Activated CD8-positive, alpha-beta T cell treated with anti-CD3 and anti-CD28 coated beads, Interleukin-2, amount 10 ng/mL, durations not matched to agents 7 days and 5 days (primary cell): ENCODE measurements at regions not wholly inside any gene's neighbourhood (a gene's known extent, or its start where the extent isn't known, plus 50 kb on each side); places are given as distances from the start of the nearest gene placed in this dataset.

Experiments used
- ATAC-seq: fragments of 150-1000 bp; cut with Tn5 transposase; one replicate; pipeline ENCODE4 v1.10.0; 2021; ENCODE audit warnings: moderate library complexity
- CTCF ChIA-PET: fragments of 350-600 bp; sonication (Branson Sonifier 250); formaldehyde crosslinking; loops from one replicate; lab custom pipeline; 2021; ENCODE audit warnings: antibody characterized with exemption; lab: Charles Lee
- POLR2A ChIA-PET: fragments of 350-600 bp; sonication (Branson Sonifier 250); formaldehyde crosslinking; loops from one replicate; lab custom pipeline; 2021; ENCODE audit warnings: antibody characterized with exemption; lab: Charles Lee
- DNase-seq: peaks from one replicate; pipeline ENCODE4 v3.0.0-alpha.2; 2020
- H3K27ac Mint-ChIP-seq: one replicate; pipeline ENCODE4 v1.8.0; 2021; ENCODE audit warnings: mild to moderate bottlenecking, mixed read lengths
- H3K27me3 Mint-ChIP-seq: one replicate; pipeline ENCODE4 v1.8.0; 2021; ENCODE audit warnings: low read depth, mixed read lengths
- H3K36me3 Mint-ChIP-seq: one replicate; pipeline ENCODE4 v1.8.0; 2021; ENCODE audit warnings: low read depth, mixed read lengths
- H3K4me1 Mint-ChIP-seq: one replicate; pipeline ENCODE4 v1.8.0; 2021; ENCODE audit warnings: low read depth, mixed read lengths
- H3K4me3 Mint-ChIP-seq: one replicate; pipeline ENCODE4 v1.8.0; 2021; ENCODE audit warnings: mild to moderate bottlenecking, mixed read lengths
- H3K9me3 Mint-ChIP-seq: one replicate; pipeline ENCODE4 v1.8.0; 2022; ENCODE audit warnings: mixed read lengths; ENCODE audit not compliant: insufficient read depth

DNA sequence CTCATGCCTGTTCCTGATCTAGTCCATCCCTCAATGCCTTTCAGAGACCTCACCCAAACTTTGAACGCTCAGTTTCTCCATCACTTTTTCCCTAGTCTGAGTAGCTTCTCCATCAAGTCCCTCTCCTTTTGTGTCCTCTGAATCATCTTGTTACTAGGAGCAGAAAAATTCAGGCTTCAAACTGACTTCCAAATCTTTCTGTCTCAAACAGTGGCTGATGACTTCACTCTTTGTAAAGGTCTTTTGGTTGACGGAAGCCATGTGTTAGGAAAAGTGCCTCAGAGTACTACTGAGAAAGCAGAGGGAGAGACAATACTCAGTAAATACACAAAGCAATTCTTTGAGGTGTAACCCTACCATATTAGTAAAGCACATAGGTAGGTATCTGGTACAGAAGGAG is 65.7 kb upstream of the CAMK2D start:
- ATAC-seq (no peak), DNase-seq (no peak)
- ChIA-PET POLR2A (no interaction called here), CTCF (no interaction called here)
- Mint-ChIP-seq H3K4me1 (peaks cover 35% of the 10 kb centered on the region), H3K27me3 (no peaks in the 10 kb centered on the region), H3K36me3 (no peaks in the 10 kb centered on the region), H3K4me3 (no peak overlapping the region), H3K9me3 (no peaks in the 10 kb centered on the region), H3K27ac (no peak overlapping the region)

DNA sequence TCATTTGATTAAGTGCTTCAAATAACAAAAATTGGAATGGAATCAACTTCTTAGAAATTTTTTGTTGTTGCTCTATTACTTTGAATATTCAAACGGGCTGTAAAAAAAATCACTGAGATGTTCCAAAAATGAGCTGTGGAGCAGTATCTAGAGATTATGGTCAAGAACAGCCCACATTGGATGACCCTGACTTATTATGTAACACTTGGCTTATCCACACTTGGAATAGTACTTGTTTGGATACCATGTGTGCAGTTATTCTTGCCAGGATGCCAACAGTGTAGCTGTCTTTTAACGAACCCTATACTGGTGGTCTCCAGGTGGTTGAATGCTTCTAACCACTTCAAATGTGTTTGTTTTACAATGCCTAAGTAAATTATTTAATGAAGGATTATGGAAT is 64.9 kb upstream of the CAMK2D start:
- DNase-seq (no peak), ATAC-seq (no peak)
- Mint-ChIP-seq H3K36me3 (no peaks in the 10 kb centered on the region), H3K27me3 (no peaks in the 10 kb centered on the region), H3K4me3 (no peak overlapping the region), H3K27ac (no peak overlapping the region), H3K4me1 (peaks cover 35% of the 10 kb centered on the region), H3K9me3 (no peaks in the 10 kb centered on the region)
- CTCF ChIA-PET = interaction anchor here (1.6 kb wide), 1 partner anchor 11 kb away, joined by 4 read pairs; no protein-coding TSS in a partner anchor
- POLR2A ChIA-PET = no interaction called here

DNA sequence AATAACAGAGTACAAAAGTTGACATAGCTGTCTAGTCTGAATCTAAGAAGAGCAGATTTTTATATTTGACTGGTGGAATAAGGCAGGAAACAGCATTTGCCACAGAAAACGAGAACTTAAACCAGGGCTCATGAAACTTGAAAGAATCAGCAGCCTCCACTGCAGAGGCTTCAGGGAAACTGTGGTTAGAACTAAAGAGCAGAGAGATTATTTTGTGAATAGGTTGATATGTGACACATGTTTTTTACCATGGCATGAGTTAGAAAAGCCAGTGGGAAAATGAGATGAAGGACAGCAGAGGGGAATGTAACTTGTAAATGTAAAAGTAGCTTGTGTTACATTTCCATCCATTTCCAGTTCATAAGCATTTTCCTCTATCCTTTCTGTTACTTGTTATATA is 63.7 kb upstream of the CAMK2D start:
- ATAC-seq = peak; percentile 89
- DNase-seq = peak; percentile 47
- H3K27ac Mint-ChIP-seq = peak overlapping the region; percentile 70

DNA sequence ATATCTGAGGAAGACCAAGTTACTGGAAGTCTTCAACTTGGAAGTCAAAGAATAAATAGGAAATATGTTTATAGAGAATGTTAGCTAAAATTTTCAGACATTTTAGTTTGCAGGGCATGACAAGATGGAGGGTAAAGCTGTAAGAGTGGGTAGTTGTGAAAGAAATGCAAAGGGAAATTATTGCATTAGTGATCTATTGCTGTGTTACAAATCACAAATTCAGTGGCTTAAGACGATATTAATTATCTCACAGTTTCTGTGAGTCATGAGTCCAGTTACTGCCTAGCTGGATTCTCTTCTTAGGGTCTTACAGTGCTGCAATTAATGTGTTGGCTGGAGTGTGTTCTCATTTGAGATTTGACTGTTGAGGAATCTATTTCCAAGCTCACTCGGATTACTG is 62.9 kb upstream of the CAMK2D start:
- Mint-ChIP-seq H3K27ac (no peak overlapping the region), H3K4me1 (peaks cover 35% of the 10 kb centered on the region), H3K4me3 (no peak overlapping the region), H3K9me3 (no peaks in the 10 kb centered on the region), H3K27me3 (no peaks in the 10 kb centered on the region), H3K36me3 (no peaks in the 10 kb centered on the region)
- ATAC-seq (no peak), DNase-seq (no peak)
- ChIA-PET CTCF (interaction anchor here (1.1 to 1.4 kb wide), 3 partner anchors 13 to 25 kb away, joined by 3 read pairs; no protein-coding TSS in a partner anchor), POLR2A (interaction anchor here (0.6 kb wide), 1 partner anchor 492 kb away, joined by 4 read pairs; no protein-coding TSS in a partner anchor)

More for the DNA sequence above, 63.7 kb upstream of the CAMK2D start:
- ChIA-PET CTCF (interaction anchor here (1.1 to 1.6 kb wide), 3 partner anchors 12 to 26 kb away, joined by 3 to 4 read pairs (median 3); no protein-coding TSS in a partner anchor), POLR2A (no interaction called here)
- Mint-ChIP-seq H3K4me3 (peak overlapping the region; percentile 34), H3K9me3 (no peaks in the 10 kb centered on the region), H3K4me1 (peaks cover 35% of the 10 kb centered on the region), H3K36me3 (no peaks in the 10 kb centered on the region), H3K27me3 (no peaks in the 10 kb centered on the region)

DNA sequence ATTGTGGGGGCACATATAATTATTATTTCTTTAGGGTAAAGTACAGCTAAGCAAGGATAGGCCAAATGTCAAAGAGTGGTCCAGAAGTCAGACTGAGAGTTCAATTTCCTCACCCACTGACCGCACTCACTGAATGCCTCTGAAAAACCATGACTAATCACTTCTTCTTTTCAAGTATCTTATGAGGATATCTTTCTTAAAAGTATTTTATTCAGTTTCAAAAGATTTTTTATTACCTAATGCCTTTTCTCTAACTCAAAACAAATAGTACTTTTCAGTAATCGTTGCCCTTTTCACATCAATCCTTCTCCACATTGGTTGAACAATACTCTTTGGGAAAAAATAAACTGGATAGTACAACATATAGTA is 61.7 kb upstream of the CAMK2D start:
- no peak overlapping the region for H3K27ac Mint-ChIP-seq
- no peaks in the 10 kb centered on the region for H3K36me3 Mint-ChIP-seq
- POLR2A ChIA-PET = no interaction called here
- CTCF ChIA-PET = no interaction called here
- DNase-seq = no peak
- peaks cover 35% of the 10 kb centered on the region for H3K4me1 Mint-ChIP-seq
- no peaks in the 10 kb centered on the region for H3K27me3 Mint-ChIP-seq
- no peaks in the 10 kb centered on the region for H3K9me3 Mint-ChIP-seq
- ATAC-seq = no peak
- H3K4me3 Mint-ChIP-seq = no peak overlapping the region

DNA sequence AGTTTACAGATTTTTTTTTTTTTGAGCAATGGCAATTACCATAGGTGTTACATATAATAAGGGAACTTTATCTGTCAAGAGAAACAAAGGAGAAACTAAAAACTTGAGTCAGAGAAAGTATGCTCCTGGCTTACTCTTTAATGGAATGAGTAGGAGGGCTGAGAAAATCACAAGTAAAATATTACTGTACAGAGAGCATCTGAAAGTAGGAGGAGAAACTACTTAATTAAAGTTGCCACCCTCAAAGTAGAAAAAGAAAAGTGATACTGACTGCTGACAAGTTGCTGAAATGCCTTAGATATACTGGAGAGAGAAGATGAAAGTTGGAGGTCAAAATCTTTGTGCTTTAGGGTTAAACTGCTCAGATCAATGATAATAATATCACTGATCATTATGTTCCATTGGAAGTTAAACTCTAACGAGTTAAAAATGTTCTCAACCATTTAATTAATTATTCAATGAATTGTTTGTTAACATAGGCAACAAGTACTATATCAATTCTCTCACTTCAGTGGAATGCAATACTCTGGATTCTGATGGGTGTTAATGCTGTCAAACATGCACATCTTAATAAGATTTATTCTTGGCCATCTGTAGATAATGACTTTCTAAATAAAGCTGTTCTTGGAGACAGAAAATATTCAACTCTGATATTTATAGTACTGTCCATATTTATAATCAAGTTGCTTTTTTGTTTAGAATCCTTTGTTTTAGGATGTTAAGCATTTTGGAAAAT is 61.2 kb upstream of the CAMK2D start:
- peaks cover 35% of the 10 kb centered on the region for H3K4me1 Mint-ChIP-seq
- ATAC-seq (no peak), DNase-seq (no peak)
- H3K27ac Mint-ChIP-seq = no peak overlapping the region
- H3K27me3 Mint-ChIP-seq = no peaks in the 10 kb centered on the region
- no peak overlapping the region for H3K4me3 Mint-ChIP-seq
- no peaks in the 10 kb centered on the region for H3K9me3 Mint-ChIP-seq
- ChIA-PET POLR2A (no interaction called here), CTCF (no interaction called here)
- H3K36me3 Mint-ChIP-seq = no peaks in the 10 kb centered on the region

DNA sequence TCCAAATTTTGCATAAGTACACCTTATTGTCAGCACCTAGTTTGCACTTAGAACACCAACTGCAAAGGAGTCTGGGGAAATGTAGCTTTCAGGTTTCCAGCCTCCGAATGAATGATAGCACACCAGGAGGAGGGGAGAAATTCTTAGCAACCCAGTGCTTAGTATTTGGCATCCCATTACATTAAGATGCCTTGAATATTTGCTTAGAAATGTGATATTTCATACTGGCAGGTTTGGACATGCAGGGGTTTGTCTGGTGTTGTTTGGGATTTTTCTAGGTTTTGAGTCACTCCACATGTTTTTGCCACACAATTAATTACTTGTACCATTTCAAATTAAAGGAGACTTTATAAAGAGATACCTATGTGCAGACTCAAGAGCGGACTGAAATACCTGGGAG is 60.3 kb upstream of the CAMK2D start:
- Mint-ChIP-seq H3K9me3 (no peaks in the 10 kb centered on the region), H3K4me3 (no peak overlapping the region), H3K27ac (no peak overlapping the region), H3K4me1 (peaks cover 35% of the 10 kb centered on the region), H3K27me3 (no peaks in the 10 kb centered on the region), H3K36me3 (no peaks in the 10 kb centered on the region)
- DNase-seq = no peak
- ChIA-PET CTCF (interaction anchor here (1.2 kb wide), 1 partner anchor 17 kb away, joined by 3 read pairs; no protein-coding TSS in a partner anchor), POLR2A (no interaction called here)
- ATAC-seq = no peak

DNA sequence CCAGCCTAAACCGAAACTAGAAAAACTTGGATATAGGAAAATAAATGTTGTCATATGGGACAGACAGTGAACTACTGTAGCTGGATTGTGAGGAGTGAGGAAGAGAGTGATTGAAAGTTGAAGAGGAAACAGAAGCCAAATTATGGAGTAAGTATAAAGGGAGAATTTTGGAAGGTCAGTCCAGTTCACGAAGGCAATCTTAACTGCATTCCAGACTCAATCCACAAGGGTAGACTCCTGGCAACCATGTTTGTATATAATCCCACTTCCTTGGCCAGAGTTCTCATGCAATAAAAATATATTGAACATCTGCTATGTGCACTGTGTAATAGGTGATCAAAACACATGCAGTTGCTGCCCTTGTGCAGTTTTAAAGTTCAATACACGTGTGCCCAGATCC is 58.6 kb upstream of the CAMK2D start:
- ChIA-PET CTCF (no interaction called here), POLR2A (no interaction called here)
- DNase-seq (no peak), ATAC-seq (no peak)
- Mint-ChIP-seq H3K9me3 (no peaks in the 10 kb centered on the region), H3K27me3 (no peaks in the 10 kb centered on the region), H3K4me1 (peaks cover 24% of the 10 kb centered on the region), H3K4me3 (no peak overlapping the region), H3K36me3 (no peaks in the 10 kb centered on the region), H3K27ac (no peak overlapping the region)

DNA sequence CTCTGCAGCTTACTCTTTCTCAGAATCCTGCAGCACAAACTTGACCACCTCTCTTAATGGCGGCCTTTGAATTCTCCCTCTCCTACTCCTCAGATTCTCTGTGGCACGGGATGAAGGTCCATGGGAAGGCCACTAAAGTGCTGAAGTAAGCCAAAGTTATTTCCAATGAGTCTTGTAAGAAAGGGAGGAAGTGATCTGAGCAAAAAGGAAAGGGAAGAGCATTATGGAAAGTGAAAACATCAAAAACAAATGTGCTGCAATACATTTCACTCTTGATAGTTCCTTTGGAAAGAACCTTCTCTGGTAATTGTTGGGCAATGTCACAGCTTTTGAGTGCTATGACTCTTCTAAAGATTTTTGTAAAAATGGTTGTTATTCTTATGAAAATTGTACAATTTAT is 54.3 kb upstream of the CAMK2D start:
- ATAC-seq (no peak), DNase-seq (no peak)
- no peak overlapping the region for H3K4me3 Mint-ChIP-seq
- H3K27ac Mint-ChIP-seq = no peak overlapping the region
- POLR2A ChIA-PET = no interaction called here
- H3K27me3 Mint-ChIP-seq = no peaks in the 10 kb centered on the region
- H3K4me1 Mint-ChIP-seq = no peaks in the 10 kb centered on the region
- H3K9me3 Mint-ChIP-seq = no peaks in the 10 kb centered on the region
- CTCF ChIA-PET = interaction anchor here (0.7 kb wide), 1 partner anchor 268 kb away, joined by 4 read pairs; no protein-coding TSS in a partner anchor
- H3K36me3 Mint-ChIP-seq = no peaks in the 10 kb centered on the region

DNA sequence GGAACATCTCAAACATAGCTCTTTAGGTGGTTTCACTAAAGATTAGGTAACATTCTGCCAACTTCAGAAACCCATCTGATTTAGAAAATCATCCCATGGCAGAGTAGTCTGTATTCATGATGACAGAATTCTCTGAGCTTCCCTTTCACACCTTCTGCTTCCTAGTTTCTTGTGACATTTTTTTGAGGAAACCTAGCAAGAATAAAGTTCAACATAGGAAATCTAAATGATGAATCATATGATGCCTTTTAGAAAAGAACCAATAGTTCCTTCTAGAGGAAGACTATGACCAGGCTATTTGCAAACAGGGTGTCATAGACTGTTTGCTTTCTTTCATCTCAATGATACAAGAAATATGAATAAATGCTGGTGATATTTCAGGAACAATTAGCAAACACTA is 49.8 kb upstream of the CAMK2D start:
- Mint-ChIP-seq H3K27me3 (no peaks in the 10 kb centered on the region), H3K9me3 (no peaks in the 10 kb centered on the region), H3K27ac (no peak overlapping the region), H3K4me3 (no peak overlapping the region), H3K4me1 (no peaks in the 10 kb centered on the region), H3K36me3 (no peaks in the 10 kb centered on the region)
- ATAC-seq (no peak), DNase-seq (no peak)
- CTCF ChIA-PET = no interaction called here
- POLR2A ChIA-PET = no interaction called here
